Omental fat pad (tissue), 3 donors: ENCODE measurements at regions not wholly inside any gene's neighbourhood (a gene's known extent, or its start where the extent isn't known, plus 50 kb on each side); places are given as distances from the start of the nearest gene placed in this dataset.

Experiments used
- ATAC-seq: fragments of 150-250 bp; one replicate; pipeline ENCODE4 v1.9.1; 2016; ENCODE audit warnings: mild to moderate bottlenecking, moderate library complexity; ENCODE audit not compliant: low FRiP score
- DNase-seq: peaks from one replicate; pipeline ENCODE4 v3.0.0-alpha.2; 2019; ENCODE audit warnings: low spot score
- CTCF ChIP-seq, 3 donors: fragments of 450-650 bp; IDR thresholded peaks; one replicate each; pipeline ENCODE4 v1.5.1; 2016 to 2017; ENCODE audit warnings: antibody characterized with exemption in 3 of 3, mild to moderate bottlenecking in 3 of 3, moderate library complexity in 2 of 3

- TF ChIP-seq CTCF (IDR thresholded peaks at IDR 0.05) = no peak
- no peak for DNase-seq
- ATAC-seq = no peak
These were observed 1114.3 kb downstream of the IGSF11 start for GRCh38 chr3:117920253-117920898.

- DNase-seq (no peak), ATAC-seq (no peak)
- no peak for TF ChIP-seq CTCF (IDR thresholded peaks at IDR 0.05)
These were observed 1113.2 kb downstream of the IGSF11 start for GRCh38 chr3:117921411-117921810.

- DNase-seq (no peak), ATAC-seq (no peak)
- no peak for TF ChIP-seq CTCF (IDR thresholded peaks at IDR 0.05)
These were observed 1112.6 kb downstream of the IGSF11 start for GRCh38 chr3:117922039-117922438.

GRCh38 chr3:117926819-117927218, 1107.8 kb downstream of the IGSF11 start:
- TF ChIP-seq CTCF (IDR thresholded peaks at IDR 0.05) = no peak
- DNase-seq = no peak
- ATAC-seq = no peak

- TF ChIP-seq CTCF (IDR thresholded peaks at IDR 0.05) = no peak
- ATAC-seq = peak; percentile 54
- DNase-seq = no peak
These were observed 1106.8 kb downstream of the IGSF11 start for GRCh38 chr3:117927825-117928224.

GRCh38 chr3:117928836-117929235, 1105.8 kb downstream of the IGSF11 start:
- TF ChIP-seq CTCF (IDR thresholded peaks at IDR 0.05) = no peak
- no peak for ATAC-seq
- DNase-seq = no peak

GRCh38 chr3:117932441-117932840, 1102.2 kb downstream of the IGSF11 start:
- DNase-seq (no peak), ATAC-seq (no peak)
- no peak for TF ChIP-seq CTCF (IDR thresholded peaks at IDR 0.05)
